GM21528 (cell line): ENCODE measurements at regions not wholly inside any gene's neighbourhood (a gene's known extent, or its start where the extent isn't known, plus 50 kb on each side); places are given as distances from the start of the nearest gene placed in this dataset.

Experiments
- ATAC-seq: cut with Tn5 transposase; IDR thresholded peaks from one replicate; pipeline ENCODE4 v1.9.1; 2021; ENCODE audit warnings: mild to moderate bottlenecking, moderate library complexity; ENCODE audit not compliant: unreplicated experiment, low FRiP score

- ATAC-seq: no peak
These were observed 367.0 kb upstream of the MARCKS start for GRCh38 chr6:113489952-113490746.

GRCh38 chr6:113491376-113491775, 365.8 kb upstream of the MARCKS start:
- ATAC-seq: no peak

GRCh38 chr6:113493991-113494390, 363.2 kb upstream of the MARCKS start:
- no peak for ATAC-seq

- no peak for ATAC-seq
These were observed 361.6 kb upstream of the MARCKS start for GRCh38 chr6:113495521-113495920.

- no peak for ATAC-seq
These were observed 361.0 kb upstream of the MARCKS start for GRCh38 chr6:113496166-113496565.

GRCh38 chr6:113500221-113500620, 356.9 kb upstream of the MARCKS start:
- ATAC-seq: no peak

- no peak for ATAC-seq
These were observed 352.0 kb upstream of the MARCKS start for GRCh38 chr6:113505084-113505699.

- ATAC-seq: no peak
These were observed 348.9 kb upstream of the MARCKS start for GRCh38 chr6:113508249-113508648.

GRCh38 chr6:113511100-113511499, 346.0 kb upstream of the MARCKS start:
- ATAC-seq: no peak

GRCh38 chr6:113512576-113512975, 344.6 kb upstream of the MARCKS start:
- no peak for ATAC-seq

GRCh38 chr6:113513086-113513485, 344.1 kb upstream of the MARCKS start:
- no peak for ATAC-seq

GRCh38 chr6:113522376-113522775, 334.8 kb upstream of the MARCKS start:
- ATAC-seq: no peak

- no peak for ATAC-seq
These were observed 332.3 kb upstream of the MARCKS start for GRCh38 chr6:113524826-113525225.

GRCh38 chr6:113526553-113526952, 330.6 kb upstream of the MARCKS start:
- ATAC-seq: no peak

GRCh38 chr6:113526995-113527394, 330.1 kb upstream of the MARCKS start:
- ATAC-seq: no peak

GRCh38 chr6:113528111-113528510, 329.0 kb upstream of the MARCKS start:
- ATAC-seq: no peak

- ATAC-seq: no peak
These were observed 327.9 kb upstream of the MARCKS start for GRCh38 chr6:113529196-113529595.

- no peak for ATAC-seq
These were observed 327.3 kb upstream of the MARCKS start for GRCh38 chr6:113529879-113530278.

- no peak for ATAC-seq
These were observed 326.4 kb upstream of the MARCKS start for GRCh38 chr6:113530769-113531168.

GRCh38 chr6:113539202-113539601, 317.9 kb upstream of the MARCKS start:
- no peak for ATAC-seq

GRCh38 chr6:113539623-113540022, 317.5 kb upstream of the MARCKS start:
- no peak for ATAC-seq

- ATAC-seq: no peak
These were observed 316.7 kb upstream of the MARCKS start for GRCh38 chr6:113540466-113540865.
